ENCODE measurements at regions not wholly inside any gene's neighbourhood (a gene's known extent, or its start where the extent isn't known, plus 50 kb on each side); places are given as distances from the start of the nearest gene placed in this dataset.

DNA sequence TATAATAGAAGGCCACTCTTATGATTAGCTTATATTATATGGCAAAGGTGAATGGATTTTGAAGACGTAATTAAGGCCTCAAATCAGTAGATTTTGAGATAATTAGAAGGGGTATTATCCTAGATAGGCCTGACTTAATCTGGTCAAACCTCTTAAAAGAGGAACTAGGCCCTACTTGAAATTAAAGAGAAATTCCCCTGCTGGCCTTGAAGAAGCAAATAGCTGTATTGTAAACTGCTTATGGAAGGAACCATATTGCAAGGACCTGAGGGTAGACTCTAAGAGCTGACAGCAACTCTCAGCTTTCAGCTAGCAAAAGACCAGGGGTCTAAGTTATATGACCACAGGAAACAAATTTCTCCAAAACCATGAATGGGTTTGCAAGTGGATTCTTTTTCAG, 219.0 kb upstream of the ONECUT1 start:
- H3K4me2 ChIP-seq (ENCODE audit: low read depth, low read length) = no peak overlapping the region
- no peaks in the 10 kb centered on the region for H3K27me3 ChIP-seq (replicated peaks; ENCODE audit: insufficient read depth, low read length)
- no peaks in the 10 kb centered on the region for H3K79me2 ChIP-seq (ENCODE audit: low read length)
- H3K27ac ChIP-seq (ENCODE audit: low read length) = no peak overlapping the region
- no peaks in the 10 kb centered on the region for H3K9me3 ChIP-seq (replicated peaks; ENCODE audit: insufficient read depth, low read length)
- H2AFZ ChIP-seq (ENCODE audit: low read length) = no peak overlapping the region
- H3K4me3 ChIP-seq (ENCODE audit: low read length) = no peak overlapping the region
- no peak overlapping the region for H3K9ac ChIP-seq (ENCODE audit: low read length)
- H3F3A ChIP-seq (ENCODE audit: insufficient read depth, low read length) = no peaks in the 10 kb centered on the region
- H3K36me3 ChIP-seq (replicated peaks; ENCODE audit: insufficient read depth, low read length) = no peaks in the 10 kb centered on the region
- H3K4me1 ChIP-seq (ENCODE audit: low read length) = no peaks in the 10 kb centered on the region
- no peak for TF ChIP-seq EZH2phosphoT487 (IDR thresholded peaks at IDR 0.05; ENCODE audit: low read length)
- TF ChIP-seq, protein P1, sequence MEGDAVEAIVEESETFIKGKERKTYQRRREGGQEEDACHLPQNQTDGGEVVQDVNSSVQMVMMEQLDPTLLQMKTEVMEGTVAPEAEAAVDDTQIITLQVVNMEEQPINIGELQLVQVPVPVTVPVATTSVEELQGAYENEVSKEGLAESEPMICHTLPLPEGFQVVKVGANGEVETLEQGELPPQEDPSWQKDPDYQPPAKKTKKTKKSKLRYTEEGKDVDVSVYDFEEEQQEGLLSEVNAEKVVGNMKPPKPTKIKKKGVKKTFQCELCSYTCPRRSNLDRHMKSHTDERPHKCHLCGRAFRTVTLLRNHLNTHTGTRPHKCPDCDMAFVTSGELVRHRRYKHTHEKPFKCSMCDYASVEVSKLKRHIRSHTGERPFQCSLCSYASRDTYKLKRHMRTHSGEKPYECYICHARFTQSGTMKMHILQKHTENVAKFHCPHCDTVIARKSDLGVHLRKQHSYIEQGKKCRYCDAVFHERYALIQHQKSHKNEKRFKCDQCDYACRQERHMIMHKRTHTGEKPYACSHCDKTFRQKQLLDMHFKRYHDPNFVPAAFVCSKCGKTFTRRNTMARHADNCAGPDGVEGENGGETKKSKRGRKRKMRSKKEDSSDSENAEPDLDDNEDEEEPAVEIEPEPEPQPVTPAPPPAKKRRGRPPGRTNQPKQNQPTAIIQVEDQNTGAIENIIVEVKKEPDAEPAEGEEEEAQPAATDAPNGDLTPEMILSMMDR (IDR thresholded peaks at IDR 0.05; ENCODE audit: low read length) = no peak
- no peak for TF ChIP-seq EZH2 (optimal IDR thresholded peaks at IDR 0.05; ENCODE audit: low read depth, low read length)
- DNase-seq = no peak
- no peaks in the 10 kb centered on the region for H4K20me1 ChIP-seq (ENCODE audit: insufficient read depth, low read length)
- H3K9me2 ChIP-seq (replicated peaks; ENCODE audit: insufficient read depth, low read length) = no peaks in the 10 kb centered on the region

DNA sequence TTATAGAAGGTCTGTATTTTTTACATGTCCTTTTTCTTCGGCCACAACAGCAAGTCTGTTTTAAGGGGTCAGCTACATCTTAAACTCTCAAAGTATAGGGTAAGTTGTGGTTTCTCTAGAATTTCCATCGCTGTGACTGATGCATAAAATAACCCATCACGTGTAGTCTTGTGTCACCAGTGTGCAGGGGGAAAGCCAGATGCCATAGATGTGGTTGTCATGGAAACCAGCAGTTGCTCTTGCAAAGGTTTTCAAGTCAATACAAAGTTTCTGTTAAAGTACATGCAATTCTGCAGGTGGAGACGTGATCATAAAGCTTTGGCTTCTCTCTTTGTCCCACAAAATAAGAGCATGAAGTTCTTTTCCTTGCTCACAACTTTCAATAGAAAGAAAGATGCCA, 210.3 kb upstream of the ONECUT1 start:
- H3K4me2 ChIP-seq (ENCODE audit: low read depth, low read length) = no peak overlapping the region
- no peak for DNase-seq
- H2AFZ ChIP-seq (ENCODE audit: low read length) = no peak overlapping the region

DNA sequence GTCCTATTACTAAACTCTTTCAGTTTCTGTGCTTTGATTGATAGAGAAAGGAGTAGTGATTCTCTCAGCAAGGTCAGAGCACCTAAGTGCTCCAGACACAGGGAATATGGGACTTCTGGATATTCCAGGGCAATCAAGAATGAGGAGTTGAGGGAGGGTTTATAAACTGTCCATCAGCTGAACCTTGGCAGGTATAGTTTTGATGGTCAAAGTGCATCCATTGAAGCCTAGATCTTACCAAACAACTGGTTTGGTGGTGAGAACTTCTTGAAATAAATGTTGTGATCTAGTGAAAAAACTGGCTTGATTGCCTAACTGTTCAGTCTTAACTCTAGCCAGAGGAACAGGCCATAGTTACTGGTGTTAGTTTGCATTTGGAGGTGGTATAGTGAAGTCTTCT, 207.0 kb upstream of the ONECUT1 start:
- H3K27ac ChIP-seq (ENCODE audit: low read length) = no peak overlapping the region
- no peaks in the 10 kb centered on the region for H3K9me3 ChIP-seq (replicated peaks; ENCODE audit: insufficient read depth, low read length)
- no peaks in the 10 kb centered on the region for H3K9me2 ChIP-seq (replicated peaks; ENCODE audit: insufficient read depth, low read length)
- H3K36me3 ChIP-seq (replicated peaks; ENCODE audit: insufficient read depth, low read length) = no peaks in the 10 kb centered on the region
- no peaks in the 10 kb centered on the region for H3K27me3 ChIP-seq (replicated peaks; ENCODE audit: insufficient read depth, low read length)
- H2AFZ ChIP-seq (ENCODE audit: low read length) = no peak overlapping the region
- H3K79me2 ChIP-seq (ENCODE audit: low read length) = no peaks in the 10 kb centered on the region
- H3K4me1 ChIP-seq (ENCODE audit: low read length) = no peaks in the 10 kb centered on the region
- TF ChIP-seq EZH2phosphoT487 (IDR thresholded peaks at IDR 0.05; ENCODE audit: low read length) (no peak), EZH2 (optimal IDR thresholded peaks at IDR 0.05; ENCODE audit: low read depth, low read length) (no peak)
- TF ChIP-seq, protein P1 (IDR thresholded peaks at IDR 0.05; ENCODE audit: low read length) = no peak
- no peak overlapping the region for H3K4me2 ChIP-seq (ENCODE audit: low read depth, low read length)
- no peaks in the 10 kb centered on the region for H3F3A ChIP-seq (ENCODE audit: insufficient read depth, low read length)
- no peak for DNase-seq
- H4K20me1 ChIP-seq (ENCODE audit: insufficient read depth, low read length) = no peaks in the 10 kb centered on the region
- no peak overlapping the region for H3K4me3 ChIP-seq (ENCODE audit: low read length)
- no peak overlapping the region for H3K9ac ChIP-seq (ENCODE audit: low read length)

More for the DNA sequence above, 210.3 kb upstream of the ONECUT1 start:
- H3K27me3 ChIP-seq (replicated peaks; ENCODE audit: insufficient read depth, low read length) = no peaks in the 10 kb centered on the region
- no peak overlapping the region for H3K9ac ChIP-seq (ENCODE audit: low read length)
- no peaks in the 10 kb centered on the region for H3F3A ChIP-seq (ENCODE audit: insufficient read depth, low read length)
- H4K20me1 ChIP-seq (ENCODE audit: insufficient read depth, low read length) = no peaks in the 10 kb centered on the region
- H3K27ac ChIP-seq (ENCODE audit: low read length) = no peak overlapping the region
- no peaks in the 10 kb centered on the region for H3K9me2 ChIP-seq (replicated peaks; ENCODE audit: insufficient read depth, low read length)
- no peak overlapping the region for H3K4me3 ChIP-seq (ENCODE audit: low read length)
- H3K4me1 ChIP-seq (ENCODE audit: low read length) = no peaks in the 10 kb centered on the region
- TF ChIP-seq, protein P1 (IDR thresholded peaks at IDR 0.05; ENCODE audit: low read length) = no peak
- no peak for TF ChIP-seq EZH2phosphoT487 (IDR thresholded peaks at IDR 0.05; ENCODE audit: low read length)
- no peak for TF ChIP-seq EZH2 (optimal IDR thresholded peaks at IDR 0.05; ENCODE audit: low read depth, low read length)
- no peaks in the 10 kb centered on the region for H3K9me3 ChIP-seq (replicated peaks; ENCODE audit: insufficient read depth, low read length)
- no peaks in the 10 kb centered on the region for H3K79me2 ChIP-seq (ENCODE audit: low read length)
- no peaks in the 10 kb centered on the region for H3K36me3 ChIP-seq (replicated peaks; ENCODE audit: insufficient read depth, low read length)

Measured in MM.1S (cell line).